NCI-H2107 treated with DMSO at 0.1 percent for 48 hours (cell line): ENCODE measurements at regions not wholly inside any gene's neighbourhood (a gene's known extent, or its start where the extent isn't known, plus 50 kb on each side); places are given as distances from the start of the nearest gene placed in this dataset.

Experiments used
- DNase-seq: peaks from one replicate; lab custom pipeline; 2025; ENCODE audit not compliant: unreplicated experiment; lab: John Stamatoyannopoulos, UW

- no peak for DNase-seq
These were observed 109.6 kb upstream of the IRX6 start for GRCh38 chr16:55214412-55214811.

DNA sequence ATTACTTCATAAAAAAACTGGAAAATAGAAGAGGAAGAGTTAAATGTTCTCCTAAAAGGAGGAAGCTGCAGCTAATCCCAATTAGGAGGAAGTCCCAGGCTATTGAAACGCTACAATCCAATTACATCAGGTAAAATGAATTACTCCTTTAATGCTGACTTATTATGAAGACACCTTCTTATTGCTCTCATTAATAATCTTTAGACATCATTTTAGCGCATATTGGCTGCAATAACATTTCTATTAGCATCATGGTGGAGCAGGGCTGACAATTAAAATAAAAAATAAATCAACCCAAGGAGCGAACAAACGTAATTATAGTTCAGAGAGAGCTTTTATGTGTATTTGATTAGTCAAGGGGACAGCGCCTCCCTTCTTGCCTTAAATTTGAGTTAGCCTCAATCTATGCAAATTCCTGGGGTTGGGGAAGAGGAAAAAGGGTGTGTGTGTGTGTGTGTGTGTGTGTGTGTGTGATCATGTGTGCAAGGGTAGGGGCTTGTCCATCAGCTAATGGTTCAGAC, 109.0 kb upstream of the IRX6 start:
- DNase-seq = no peak

DNA sequence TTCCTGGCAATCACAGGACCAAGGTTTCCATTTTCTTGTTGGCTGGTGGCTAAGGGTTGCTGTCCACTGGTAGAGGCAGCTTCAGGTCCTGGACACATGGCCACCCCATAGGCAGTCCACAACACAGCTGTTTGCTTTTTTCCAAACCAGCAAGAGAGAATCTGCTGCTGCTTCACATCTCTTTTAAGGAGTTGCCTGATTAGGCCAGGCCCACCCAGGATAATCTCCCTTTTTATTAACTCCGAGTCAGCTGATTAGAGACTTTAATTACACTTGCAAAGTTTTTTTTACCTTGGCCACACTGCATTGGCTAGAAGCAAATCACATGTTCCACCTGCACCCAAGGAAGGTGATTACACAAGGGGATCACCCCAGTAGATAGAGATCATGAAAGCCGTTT, 106.6 kb upstream of the IRX6 start:
- no peak for DNase-seq

DNA sequence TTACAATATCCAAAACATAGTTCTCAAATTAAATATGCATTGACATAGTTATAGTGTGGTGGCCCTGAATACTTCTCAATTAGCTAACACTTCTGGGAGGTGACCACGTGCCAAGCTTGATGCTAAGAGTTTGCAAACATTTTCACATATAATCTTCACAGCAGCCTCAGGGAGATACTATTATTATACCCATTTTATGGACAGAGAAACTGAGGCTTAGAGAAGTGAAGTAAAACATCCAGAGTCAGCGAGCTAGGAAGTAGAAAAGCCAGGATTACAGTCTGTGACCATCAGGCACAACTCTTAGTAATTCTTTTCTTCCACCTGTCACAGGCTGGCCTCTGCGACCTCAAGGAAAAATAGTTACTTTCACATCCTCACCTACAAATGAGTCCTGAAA, 102.2 kb upstream of the IRX6 start:
- no peak for DNase-seq

DNA sequence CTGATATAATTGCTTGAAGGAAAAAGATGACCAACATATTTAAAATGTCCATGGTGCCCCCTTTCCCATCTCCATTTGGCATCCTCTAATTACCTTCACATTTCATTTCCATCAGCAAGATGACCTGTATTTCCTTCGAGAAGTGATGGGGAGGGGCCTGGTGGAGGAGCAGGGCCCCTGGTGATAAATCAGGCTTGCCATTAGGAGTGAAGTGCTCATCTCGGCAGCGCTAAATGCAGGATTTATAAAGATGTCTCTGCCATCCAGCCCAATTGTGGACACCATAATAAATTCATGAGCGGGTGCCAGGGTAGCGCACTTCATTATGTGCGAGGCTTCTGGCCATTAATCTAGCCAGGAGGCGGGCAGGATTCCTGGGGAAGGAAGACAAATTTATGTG, 101.5 kb upstream of the IRX6 start:
- no peak for DNase-seq

GRCh38 chr16:55225972-55226542, 97.9 kb upstream of the IRX6 start:
- DNase-seq = no peak

DNA sequence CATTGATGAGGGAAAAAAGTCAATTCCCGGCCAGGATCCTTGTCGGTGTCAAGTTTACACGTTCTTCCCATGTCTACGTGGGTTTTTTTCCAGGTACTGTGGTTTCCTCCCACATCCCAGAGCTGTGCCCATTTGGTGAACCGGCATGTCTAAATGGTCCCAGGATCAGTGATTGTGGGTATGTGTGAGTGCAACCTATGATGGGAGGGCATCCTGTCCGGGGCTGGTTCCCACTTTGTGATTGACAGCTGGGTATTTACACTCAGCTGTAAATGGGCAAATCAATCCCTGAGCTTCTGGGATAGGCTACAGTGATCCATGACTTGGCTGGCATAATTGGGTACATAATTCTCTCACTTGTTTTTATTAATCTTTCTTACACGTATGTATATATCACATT, 91.2 kb upstream of the IRX6 start:
- no peak for DNase-seq

DNA sequence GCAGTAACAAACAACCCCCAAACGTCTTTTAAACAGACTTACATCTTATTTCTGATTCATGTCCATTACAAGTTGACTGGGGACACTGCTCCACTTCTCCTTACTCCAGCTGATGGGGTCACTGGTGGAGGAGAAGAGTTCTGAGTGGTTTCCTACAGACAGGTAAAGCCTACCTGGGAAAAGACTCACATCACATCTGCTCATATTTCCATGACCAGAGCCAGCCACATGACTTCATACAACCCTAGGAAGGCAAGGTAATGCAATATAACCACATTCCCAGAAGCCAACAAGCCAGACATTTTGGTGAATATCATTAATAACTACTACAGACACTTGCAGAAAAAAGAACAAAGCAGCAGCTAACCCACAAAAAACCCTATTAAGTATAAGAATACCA, 90.5 kb upstream of the IRX6 start:
- no peak for DNase-seq

DNA sequence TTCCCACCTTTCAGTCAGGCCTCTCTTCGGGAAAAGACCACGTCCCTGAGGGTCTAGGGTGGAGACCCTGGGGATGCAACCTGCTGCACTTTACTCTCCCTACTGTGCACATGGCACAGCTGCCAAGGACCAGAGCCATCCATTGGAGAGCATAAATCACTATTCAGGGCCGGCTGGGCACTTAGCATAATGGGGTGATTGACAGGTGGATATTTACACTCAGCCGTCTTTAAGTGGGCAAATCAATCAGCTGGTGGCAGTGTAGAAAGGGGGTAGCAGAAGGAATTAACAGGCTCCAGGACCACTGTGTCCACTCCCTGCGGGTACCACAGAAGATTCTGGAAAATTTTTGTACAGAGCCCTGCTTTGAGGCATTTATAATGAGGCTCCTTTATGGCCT, 87.3 kb upstream of the IRX6 start:
- no peak for DNase-seq

DNA sequence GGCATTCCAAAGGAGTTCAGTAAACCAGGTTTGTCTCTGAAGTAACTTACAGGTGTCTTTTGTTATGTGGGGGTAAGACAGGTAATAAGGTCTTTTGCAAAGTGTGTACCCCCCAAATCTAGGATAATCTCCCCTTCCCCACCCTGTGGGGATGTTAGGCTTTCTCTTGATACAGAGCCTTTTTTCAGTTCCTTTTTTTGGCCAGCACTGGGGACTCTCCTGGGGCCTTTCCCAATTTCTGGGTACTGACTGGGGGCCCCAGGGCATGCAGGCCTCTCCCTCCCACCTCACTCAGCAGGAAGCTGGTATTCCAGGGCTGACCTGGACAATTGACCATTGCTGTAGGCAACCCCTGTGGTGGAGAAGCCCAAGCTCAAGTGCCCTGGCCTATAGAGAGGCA, 84.3 kb upstream of the IRX6 start:
- no peak for DNase-seq

GRCh38 chr16:55240888-55241287, 83.1 kb upstream of the IRX6 start:
- DNase-seq = no peak

- no peak for DNase-seq
These were observed 81.3 kb upstream of the IRX6 start for GRCh38 chr16:55242667-55243066.

DNA sequence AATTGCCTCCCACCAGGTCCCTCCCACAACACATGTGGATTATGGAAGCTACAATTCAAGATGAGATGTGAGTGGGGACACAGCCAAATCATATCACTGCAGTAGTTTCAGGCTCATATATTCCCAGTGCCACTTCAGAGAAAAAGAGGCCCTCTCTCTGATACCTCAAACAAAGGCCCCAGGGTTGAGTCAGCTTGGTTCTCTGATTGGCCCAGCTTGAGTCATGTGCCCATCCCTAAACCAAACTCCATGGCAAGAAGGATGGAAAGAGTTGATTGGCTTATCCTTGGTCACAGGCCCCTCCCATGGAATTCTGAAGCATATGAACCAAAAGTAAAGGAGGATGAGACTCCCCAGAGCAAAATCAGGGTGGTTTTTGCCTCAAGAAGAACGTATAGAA, 75.9 kb upstream of the IRX6 start:
- no peak for DNase-seq

DNA sequence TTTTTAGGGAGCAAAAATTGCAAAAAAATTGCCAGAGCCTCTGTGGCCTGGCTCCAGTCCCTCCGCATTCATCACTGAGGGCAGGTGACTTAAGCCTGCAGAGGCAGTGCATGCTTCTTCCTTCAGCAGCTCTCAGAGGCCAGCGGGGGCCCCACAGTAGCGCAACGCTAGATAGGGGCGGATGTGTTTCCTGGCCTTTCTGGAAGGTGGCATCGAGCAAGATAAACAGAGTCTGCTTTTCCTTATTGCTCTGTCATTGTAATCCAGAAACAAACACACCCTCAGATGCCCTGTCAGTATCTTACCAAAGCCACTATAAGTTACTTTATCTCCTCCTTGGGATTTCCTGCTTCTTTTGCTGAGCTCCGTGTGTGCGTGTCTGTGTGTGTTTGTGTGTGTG, 75.5 kb upstream of the IRX6 start:
- DNase-seq = no peak

DNA sequence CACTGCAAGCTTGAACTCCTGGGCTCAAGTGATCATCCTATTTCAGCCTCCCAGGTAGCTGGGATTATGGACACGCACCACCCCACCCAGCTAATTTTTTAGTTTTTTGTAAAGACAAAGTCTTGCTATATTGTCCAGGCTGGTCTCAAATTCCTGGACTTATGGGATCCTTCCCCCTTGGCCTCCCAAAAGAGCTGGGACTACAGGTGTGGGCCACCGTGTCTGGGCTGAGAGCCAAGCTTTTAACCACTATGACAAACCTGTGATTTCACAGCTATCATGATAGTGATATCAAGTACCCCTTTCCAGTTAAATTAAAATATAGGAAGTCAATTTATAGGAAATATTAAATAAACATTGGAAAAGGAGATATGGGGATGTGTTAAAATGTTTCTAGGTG, 74.6 kb upstream of the IRX6 start:
- DNase-seq = no peak

DNA sequence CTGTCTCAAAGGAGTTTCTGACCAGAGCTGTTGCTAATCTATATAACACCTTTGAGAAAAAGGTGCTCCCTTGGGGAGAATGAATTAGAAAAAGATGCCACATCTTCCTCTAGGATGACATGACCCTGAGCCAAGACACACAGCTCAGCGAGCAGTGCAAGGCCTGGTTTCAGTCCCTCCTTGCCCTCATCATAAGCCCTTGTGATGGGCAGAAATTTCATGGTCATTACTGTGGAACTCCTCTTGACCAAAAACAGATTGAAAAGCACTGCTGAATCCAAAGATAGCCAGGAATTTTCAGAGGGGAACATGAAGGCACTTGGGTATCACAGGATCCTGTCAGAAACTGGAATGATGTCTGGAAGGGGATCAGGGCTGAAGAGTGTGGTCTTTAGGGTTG, 74.1 kb upstream of the IRX6 start:
- no peak for DNase-seq

DNA sequence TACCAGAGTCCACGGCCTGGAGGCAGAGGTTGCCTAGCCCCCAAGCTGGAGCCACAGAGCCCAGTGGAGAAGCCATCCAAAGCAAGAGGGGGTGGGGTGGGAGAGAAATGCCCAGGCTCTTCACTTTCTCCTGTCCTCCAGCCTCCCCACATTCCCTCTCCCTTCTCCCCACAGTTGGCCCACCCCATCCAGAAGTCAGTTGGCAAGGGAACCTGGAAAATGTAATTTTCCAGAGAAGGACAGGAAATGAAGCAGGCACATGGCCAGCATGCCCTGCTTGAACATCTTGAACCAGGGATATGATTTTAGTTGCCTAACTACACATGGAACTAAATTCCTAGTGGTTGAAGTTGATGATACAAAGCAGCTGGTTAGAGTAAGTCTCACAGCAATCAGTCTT, 73.3 kb upstream of the IRX6 start:
- DNase-seq = no peak

- DNase-seq = no peak
These were observed 72.9 kb upstream of the IRX6 start for GRCh38 chr16:55251151-55251550.

- no peak for DNase-seq
These were observed 71.4 kb upstream of the IRX6 start for GRCh38 chr16:55252577-55252976.

- no peak for DNase-seq
These were observed 70.0 kb upstream of the IRX6 start for GRCh38 chr16:55253987-55254386.

GRCh38 chr16:55255733-55256282, 68.2 kb upstream of the IRX6 start:
- DNase-seq = no peak

GRCh38 chr16:55256412-55257016, 67.5 kb upstream of the IRX6 start:
- DNase-seq = no peak
